ENCODE measurements at regions not wholly inside any gene's neighbourhood (a gene's known extent, or its start where the extent isn't known, plus 50 kb on each side); places are given as distances from the start of the nearest gene placed in this dataset.
"Not testable (repeated sequence)": the region's sequence is repeated elsewhere in the genome, so short reads cannot be mapped to it uniquely, and the experiment has no call there.

DNA sequence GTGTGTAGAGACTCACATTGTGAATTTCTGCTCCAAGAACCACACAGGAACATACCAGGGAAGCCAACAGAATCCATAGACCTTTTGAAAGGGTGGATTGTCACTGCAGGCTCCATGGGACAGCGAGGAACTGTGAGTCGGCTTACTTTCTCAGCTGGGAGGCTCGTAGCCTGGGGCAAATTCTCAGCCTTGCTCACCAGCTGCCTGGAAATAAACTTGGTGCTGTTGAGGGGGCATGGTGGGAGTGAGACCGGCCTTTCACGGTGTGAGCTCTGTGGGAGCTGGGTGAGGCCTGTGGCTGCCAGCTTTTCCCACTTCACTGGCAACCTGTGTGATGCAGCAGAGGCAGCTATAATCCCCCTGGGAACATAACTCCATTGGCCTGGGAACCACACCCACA, 146.6 kb upstream of the P2RY1 start:
- TF ChIP-seq EZH2 (IDR thresholded peaks at IDR 0.05; ENCODE audit: borderline replicate concordance) (no peak), EZH2phosphoT487 (IDR thresholded peaks at IDR 0.05; ENCODE audit: low read depth, severe bottlenecking, unreplicated experiment) (no peak)
- TF ChIP-seq, protein P1, sequence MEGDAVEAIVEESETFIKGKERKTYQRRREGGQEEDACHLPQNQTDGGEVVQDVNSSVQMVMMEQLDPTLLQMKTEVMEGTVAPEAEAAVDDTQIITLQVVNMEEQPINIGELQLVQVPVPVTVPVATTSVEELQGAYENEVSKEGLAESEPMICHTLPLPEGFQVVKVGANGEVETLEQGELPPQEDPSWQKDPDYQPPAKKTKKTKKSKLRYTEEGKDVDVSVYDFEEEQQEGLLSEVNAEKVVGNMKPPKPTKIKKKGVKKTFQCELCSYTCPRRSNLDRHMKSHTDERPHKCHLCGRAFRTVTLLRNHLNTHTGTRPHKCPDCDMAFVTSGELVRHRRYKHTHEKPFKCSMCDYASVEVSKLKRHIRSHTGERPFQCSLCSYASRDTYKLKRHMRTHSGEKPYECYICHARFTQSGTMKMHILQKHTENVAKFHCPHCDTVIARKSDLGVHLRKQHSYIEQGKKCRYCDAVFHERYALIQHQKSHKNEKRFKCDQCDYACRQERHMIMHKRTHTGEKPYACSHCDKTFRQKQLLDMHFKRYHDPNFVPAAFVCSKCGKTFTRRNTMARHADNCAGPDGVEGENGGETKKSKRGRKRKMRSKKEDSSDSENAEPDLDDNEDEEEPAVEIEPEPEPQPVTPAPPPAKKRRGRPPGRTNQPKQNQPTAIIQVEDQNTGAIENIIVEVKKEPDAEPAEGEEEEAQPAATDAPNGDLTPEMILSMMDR (IDR thresholded peaks at IDR 0.05; ENCODE audit: poor library complexity): no peak
- Histone ChIP-seq H4K20me1 (ENCODE audit: insufficient read depth, poor library complexity, severe bottlenecking) (no peaks in the 10 kb centered on the region), H3K4me1 (ENCODE audit: insufficient read depth) (no peaks in the 10 kb centered on the region), H3K36me3 (replicated peaks; ENCODE audit: insufficient read depth, low read depth) (no peaks in the 10 kb centered on the region), H3K4me2 (no peak overlapping the region), H2AFZ (no peak overlapping the region), H3K27me3 (no peaks in the 10 kb centered on the region), H3K79me2 (no peaks in the 10 kb centered on the region), H3K27ac (no peak overlapping the region), H3K4me3 (no peak overlapping the region), H3K9me3 (ENCODE audit: low read depth) (no peaks in the 10 kb centered on the region), H3K9me2 (replicated peaks; ENCODE audit: insufficient read depth) (no peaks in the 10 kb centered on the region)
- 43% methylated on average over 5 of the region's 5 CpGs for WGBS (ENCODE audit: low lambda C conversion rate, missing lambda C conversion rate)
- no peak for DNase-seq (ENCODE audit: low spot score)

DNA sequence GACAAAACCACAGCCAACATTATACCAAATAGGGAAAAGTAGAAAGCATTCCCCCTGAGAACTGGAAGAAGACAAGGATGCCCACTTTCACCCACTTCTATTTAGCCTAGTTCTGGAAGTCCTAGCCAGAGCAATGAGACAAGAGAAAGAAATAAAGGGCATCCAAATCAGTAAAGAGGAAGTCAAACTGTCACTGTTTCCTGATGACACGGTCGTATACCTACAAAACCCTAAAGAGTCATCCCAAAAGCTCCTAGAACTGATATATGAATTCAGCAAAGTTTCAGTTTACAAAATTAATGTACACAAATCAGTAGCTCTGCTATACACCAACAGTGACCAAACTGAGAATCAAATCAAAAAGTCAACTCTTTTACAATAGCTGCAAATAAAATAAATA, 142.6 kb upstream of the P2RY1 start:
- not testable (repeated sequence) for DNase-seq (ENCODE audit: low spot score); H3K36me3 ChIP-seq (replicated peaks; ENCODE audit: insufficient read depth, low read depth); H3K9me2 ChIP-seq (replicated peaks; ENCODE audit: insufficient read depth); H4K20me1 ChIP-seq (ENCODE audit: insufficient read depth, poor library complexity, severe bottlenecking); H2AFZ ChIP-seq; H3K27ac ChIP-seq; H3K79me2 ChIP-seq; H3K27me3 ChIP-seq; H3K9me3 ChIP-seq (ENCODE audit: low read depth); H3K4me1 ChIP-seq (ENCODE audit: insufficient read depth); H3K4me3 ChIP-seq; H3K4me2 ChIP-seq
- 100% methylated on average over 2 of the region's 2 CpGs for WGBS (ENCODE audit: low lambda C conversion rate, missing lambda C conversion rate)

DNA sequence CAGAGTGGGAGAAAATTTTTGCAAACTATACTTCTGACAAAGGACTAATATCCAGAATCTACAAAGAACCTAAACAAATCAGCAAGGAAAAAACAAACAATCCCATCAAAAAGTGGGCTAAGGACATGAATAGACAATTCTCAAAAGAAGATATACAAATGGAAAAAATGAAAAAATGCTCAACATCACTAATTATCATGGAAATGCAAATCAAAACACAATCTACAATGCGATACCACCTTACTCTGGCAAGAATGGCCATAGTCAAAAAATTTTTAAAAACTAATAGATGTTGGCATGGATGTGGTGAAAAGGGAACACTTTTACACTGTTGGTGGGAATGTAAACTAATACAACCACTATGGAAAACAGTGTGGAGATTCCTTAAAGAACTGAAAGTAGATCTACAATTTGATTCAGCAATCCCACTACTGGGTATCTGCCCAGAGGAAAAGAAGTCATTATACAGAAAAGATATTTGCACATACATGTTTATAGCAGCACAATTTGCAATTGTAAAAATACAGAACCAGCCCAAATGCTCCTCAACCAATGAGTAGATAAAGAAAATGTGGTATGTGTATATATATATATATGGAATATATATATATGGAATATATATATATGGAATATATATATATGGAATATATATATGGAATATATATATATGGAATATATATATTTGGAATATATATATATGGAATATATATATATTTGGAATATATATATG, 141.2 kb upstream of the P2RY1 start:
- not testable (repeated sequence) for H3K4me1 ChIP-seq (ENCODE audit: insufficient read depth); H3K9me3 ChIP-seq (ENCODE audit: low read depth); DNase-seq (ENCODE audit: low spot score); H4K20me1 ChIP-seq (ENCODE audit: insufficient read depth, poor library complexity, severe bottlenecking); H3K79me2 ChIP-seq; H2AFZ ChIP-seq; H3K36me3 ChIP-seq (replicated peaks; ENCODE audit: insufficient read depth, low read depth); H3K4me3 ChIP-seq; H3K27ac ChIP-seq; H3K9me2 ChIP-seq (replicated peaks; ENCODE audit: insufficient read depth); H3K27me3 ChIP-seq; H3K4me2 ChIP-seq
- WGBS (ENCODE audit: low lambda C conversion rate, missing lambda C conversion rate): 93% methylated on average over 1 of the region's 1 CpG

DNA sequence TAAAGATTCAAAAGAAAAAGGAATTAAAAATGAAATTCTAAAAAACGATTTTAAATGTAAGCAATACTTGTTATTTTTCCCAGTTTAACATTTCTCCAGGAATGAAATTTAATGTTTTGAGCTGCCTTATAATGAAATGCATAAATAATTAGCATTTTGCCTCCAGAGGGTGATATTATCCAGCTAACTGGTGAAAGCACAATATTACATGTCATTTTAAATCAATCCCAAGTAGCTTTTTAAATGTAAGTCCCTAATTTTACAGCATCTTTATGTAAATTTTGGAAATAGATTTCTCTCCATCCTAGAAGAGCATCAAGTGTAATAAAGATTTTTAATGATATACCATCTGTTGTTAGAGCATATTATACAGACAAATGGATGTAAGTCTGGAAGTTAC, 139.1 kb upstream of the P2RY1 start:
- H3K9me2 ChIP-seq (replicated peaks; ENCODE audit: insufficient read depth): no peaks in the 10 kb centered on the region
- no peaks in the 10 kb centered on the region for H3K27me3 ChIP-seq
- no peak overlapping the region for H3K27ac ChIP-seq
- H3K36me3 ChIP-seq (replicated peaks; ENCODE audit: insufficient read depth, low read depth): no peaks in the 10 kb centered on the region
- no peaks in the 10 kb centered on the region for H3K79me2 ChIP-seq
- H3K4me2 ChIP-seq: no peak overlapping the region
- H3K9me3 ChIP-seq (ENCODE audit: low read depth): no peaks in the 10 kb centered on the region
- WGBS (ENCODE audit: low lambda C conversion rate, missing lambda C conversion rate): 58% methylated on average over 1 of the region's 1 CpG
- no peak for DNase-seq (ENCODE audit: low spot score)
- H3K4me1 ChIP-seq (ENCODE audit: insufficient read depth): no peaks in the 10 kb centered on the region
- no peak overlapping the region for H2AFZ ChIP-seq
- no peaks in the 10 kb centered on the region for H4K20me1 ChIP-seq (ENCODE audit: insufficient read depth, poor library complexity, severe bottlenecking)
- TF ChIP-seq, protein P1 (IDR thresholded peaks at IDR 0.05; ENCODE audit: poor library complexity): no peak
- no peak for TF ChIP-seq EZH2 (IDR thresholded peaks at IDR 0.05; ENCODE audit: borderline replicate concordance)
- no peak for TF ChIP-seq EZH2phosphoT487 (IDR thresholded peaks at IDR 0.05; ENCODE audit: low read depth, severe bottlenecking, unreplicated experiment)
- no peak overlapping the region for H3K4me3 ChIP-seq

Data from hepatocyte (in vitro differentiated cells).